ENCODE measurements at regions not wholly inside any gene's neighbourhood (a gene's known extent, or its start where the extent isn't known, plus 50 kb on each side); places are given as distances from the start of the nearest gene placed in this dataset.

DNA sequence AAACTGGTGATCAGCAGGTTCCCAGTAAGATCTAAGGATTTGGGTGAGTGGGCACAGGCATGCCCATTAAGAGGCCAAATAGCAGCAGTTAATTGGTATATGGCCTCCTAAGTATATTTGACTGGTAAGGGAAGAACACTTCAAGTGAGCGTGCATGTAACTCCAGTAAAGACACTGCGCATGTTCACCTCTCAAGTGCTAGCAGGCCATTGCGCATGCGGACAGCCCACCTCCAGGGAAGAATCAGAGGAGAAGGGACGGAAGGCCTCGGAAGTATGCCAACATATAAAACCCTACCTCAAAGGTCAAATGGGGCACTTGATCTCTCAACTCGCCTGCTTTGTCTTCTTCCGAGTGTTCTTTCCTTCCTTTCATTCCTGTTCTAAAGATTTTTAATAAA, 118.0 kb downstream of the ARL5B start:
- TF ChIP-seq CTCF (IDR thresholded peaks at IDR 0.05; ENCODE audit: low read length), result no peak
- no peak for TF ChIP-seq EZH2 (IDR thresholded peaks at IDR 0.05; ENCODE audit: borderline replicate concordance, low read length)
